ENCODE measurements at regions not wholly inside any gene's neighbourhood (a gene's known extent, or its start where the extent isn't known, plus 50 kb on each side); places are given as distances from the start of the nearest gene placed in this dataset.

GRCh38 chr12:13478650-13479181 is 282.2 kb downstream of the EMP1 start:
- no peak overlapping the region for H3K4me3 ChIP-seq (ENCODE audit: low read depth, low read length)
- DNase-seq (ENCODE audit: low read depth) = no peak

GRCh38 chr12:13474381-13474780 is 277.9 kb downstream of the EMP1 start:
- DNase-seq (ENCODE audit: low read depth) = no peak
- no peak overlapping the region for H3K4me3 ChIP-seq (ENCODE audit: low read depth, low read length)

DNA sequence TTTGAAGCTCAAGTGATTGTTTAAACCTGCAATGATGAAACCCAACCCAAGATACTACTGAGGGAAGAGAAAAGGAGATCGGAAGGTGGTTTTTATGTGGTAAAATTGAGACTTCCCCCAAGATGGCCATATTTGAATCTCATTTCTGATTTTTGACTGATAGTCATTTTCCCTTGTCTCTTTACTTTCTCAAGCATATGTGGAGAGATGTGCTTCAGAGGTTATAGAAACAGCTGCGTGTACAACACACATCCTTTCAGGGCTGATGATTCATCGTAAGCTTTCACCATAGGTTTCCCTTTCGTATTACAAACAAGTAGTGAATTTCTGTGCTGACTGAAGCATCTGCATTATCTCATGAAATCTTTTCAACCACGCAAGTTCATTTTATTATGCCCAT is 276.2 kb downstream of the EMP1 start:
- peak; percentile 79 for DNase-seq (ENCODE audit: low read depth)
- H3K4me3 ChIP-seq (ENCODE audit: low read depth, low read length) = no peak overlapping the region

DNA sequence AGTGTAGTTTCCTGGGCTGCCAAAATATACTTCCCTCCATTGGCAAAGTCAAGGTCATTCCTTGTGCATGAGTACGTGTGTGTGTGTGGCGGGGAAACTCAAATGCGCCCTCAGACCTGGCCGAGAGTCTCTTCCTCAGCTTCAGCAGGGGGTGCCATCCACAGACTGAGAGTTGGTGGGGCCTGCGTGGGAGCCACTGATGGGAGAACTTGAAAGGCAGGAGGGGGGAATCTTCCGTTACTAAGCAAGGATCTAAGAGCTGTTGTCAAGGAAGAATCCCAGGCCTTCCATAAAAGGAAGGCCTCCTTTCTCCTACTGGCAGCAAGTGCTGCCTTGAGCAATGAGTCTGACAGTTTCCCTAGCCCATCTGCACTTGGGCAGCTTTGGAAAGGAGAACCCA is 274.9 kb downstream of the EMP1 start:
- no peak for DNase-seq (ENCODE audit: low read depth)
- H3K4me3 ChIP-seq (ENCODE audit: low read depth, low read length) = no peak overlapping the region

DNA sequence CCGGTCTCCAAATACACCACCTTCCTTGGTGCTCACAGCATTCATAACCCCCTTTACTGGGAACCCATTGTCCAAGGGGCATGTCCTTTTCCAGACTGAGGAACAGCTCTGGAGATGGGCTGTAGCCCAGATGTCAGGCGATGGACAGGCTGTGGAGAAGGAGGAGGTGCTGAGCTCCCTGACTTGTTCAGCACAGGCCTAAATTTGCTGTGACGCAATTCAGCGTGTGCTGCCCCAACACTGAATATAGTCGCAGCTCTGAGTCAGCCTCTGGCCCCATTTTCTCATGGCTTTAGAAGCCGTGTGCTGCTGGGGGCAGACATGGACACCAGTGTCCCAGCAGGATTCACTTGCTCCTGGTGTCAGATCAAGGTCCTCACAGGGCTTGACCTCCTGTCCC is 269.1 kb downstream of the EMP1 start:
- H3K4me3 ChIP-seq (ENCODE audit: low read depth, low read length) = no peak overlapping the region
- DNase-seq (ENCODE audit: low read depth) = peak; percentile 49

GRCh38 chr12:13463189-13463588 is 266.7 kb downstream of the EMP1 start:
- H3K4me3 ChIP-seq (ENCODE audit: low read depth, low read length) = no peak overlapping the region
- DNase-seq (ENCODE audit: low read depth) = no peak

GRCh38 chr12:13462450-13462849 is 265.9 kb downstream of the EMP1 start:
- no peak for DNase-seq (ENCODE audit: low read depth)
- no peak overlapping the region for H3K4me3 ChIP-seq (ENCODE audit: low read depth, low read length)

DNA sequence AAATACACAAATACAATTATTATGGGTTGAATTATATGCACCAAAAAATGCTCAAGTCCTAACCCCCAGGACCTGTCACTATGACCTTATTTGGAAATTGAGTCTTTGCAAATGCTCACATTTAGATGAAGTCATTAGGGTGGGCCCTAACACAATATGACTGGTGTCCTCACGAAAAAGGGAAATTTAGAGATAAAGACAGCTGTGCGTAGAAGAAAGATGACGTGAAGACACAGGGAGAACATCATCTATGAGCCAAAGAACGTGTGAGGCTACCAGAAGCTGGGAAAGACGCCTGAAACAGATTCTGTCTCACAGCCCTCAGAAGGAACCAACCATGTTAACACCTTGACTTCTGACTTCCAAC is 259.2 kb downstream of the EMP1 start:
- H3K4me3 ChIP-seq (ENCODE audit: low read depth, low read length) = no peak overlapping the region
- DNase-seq (ENCODE audit: low read depth) = no peak

- H3K4me3 ChIP-seq (ENCODE audit: low read depth, low read length) = no peak overlapping the region
- no peak for DNase-seq (ENCODE audit: low read depth)
Observed at GRCh38 chr12:13454991-13455777, 258.7 kb downstream of the EMP1 start.

GRCh38 chr12:13452955-13453570 is 256.5 kb downstream of the EMP1 start:
- H3K4me3 ChIP-seq (ENCODE audit: low read depth, low read length) = no peak overlapping the region
- DNase-seq (ENCODE audit: low read depth) = no peak

DNA sequence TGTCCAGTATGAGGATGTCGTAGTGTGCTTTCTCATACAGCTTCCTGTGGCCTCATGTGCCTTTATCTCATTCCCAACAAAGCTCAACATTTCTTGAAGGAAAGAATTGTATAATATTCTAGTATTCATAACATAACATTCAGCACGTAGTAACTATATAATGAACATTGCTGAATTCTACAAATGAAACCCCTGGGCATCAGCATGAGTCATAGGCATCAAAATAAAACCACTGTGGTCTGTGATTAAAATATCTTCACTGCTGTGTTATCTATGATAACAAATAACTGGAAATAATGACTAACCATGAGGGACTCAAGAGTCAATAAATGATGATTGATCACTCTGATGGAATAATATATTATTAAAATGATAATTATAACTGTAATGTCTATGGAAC is 255.2 kb downstream of the EMP1 start:
- no peak for DNase-seq (ENCODE audit: low read depth)
- H3K4me3 ChIP-seq (ENCODE audit: low read depth, low read length) = no peak overlapping the region

- no peak for DNase-seq (ENCODE audit: low read depth)
- H3K4me3 ChIP-seq (ENCODE audit: low read depth, low read length) = no peak overlapping the region
Observed at GRCh38 chr12:13450231-13451080, 253.9 kb downstream of the EMP1 start.

DNA sequence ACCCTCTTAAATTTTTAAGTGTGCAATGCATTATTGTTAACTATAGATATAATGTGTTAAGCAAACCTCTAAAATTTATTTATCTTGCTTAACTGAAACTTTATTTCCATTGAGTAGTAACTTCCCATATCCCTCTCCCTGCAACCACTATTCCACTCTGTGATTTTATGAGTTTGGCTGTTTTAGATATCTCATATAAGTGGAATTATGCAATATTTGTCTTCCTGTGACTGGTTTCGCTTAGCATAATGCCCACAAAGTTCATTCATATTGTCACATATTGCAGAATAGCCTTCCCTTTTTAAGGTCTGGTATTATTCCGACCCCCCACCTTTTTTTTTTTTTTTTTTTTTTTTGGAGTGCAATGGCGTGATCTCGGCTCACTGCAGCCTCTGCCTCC is 247.6 kb downstream of the EMP1 start:
- no peak for DNase-seq (ENCODE audit: low read depth)
- no peak overlapping the region for H3K4me3 ChIP-seq (ENCODE audit: low read depth, low read length)

- DNase-seq (ENCODE audit: low read depth) = no peak
- H3K4me3 ChIP-seq (ENCODE audit: low read depth, low read length) = no peak overlapping the region
Observed at GRCh38 chr12:13443498-13443897, 247.0 kb downstream of the EMP1 start.

GRCh38 chr12:13443028-13443427 is 246.5 kb downstream of the EMP1 start:
- DNase-seq (ENCODE audit: low read depth) = no peak
- no peak overlapping the region for H3K4me3 ChIP-seq (ENCODE audit: low read depth, low read length)

GRCh38 chr12:13442457-13442856 is 245.9 kb downstream of the EMP1 start:
- no peak overlapping the region for H3K4me3 ChIP-seq (ENCODE audit: low read depth, low read length)

DNA sequence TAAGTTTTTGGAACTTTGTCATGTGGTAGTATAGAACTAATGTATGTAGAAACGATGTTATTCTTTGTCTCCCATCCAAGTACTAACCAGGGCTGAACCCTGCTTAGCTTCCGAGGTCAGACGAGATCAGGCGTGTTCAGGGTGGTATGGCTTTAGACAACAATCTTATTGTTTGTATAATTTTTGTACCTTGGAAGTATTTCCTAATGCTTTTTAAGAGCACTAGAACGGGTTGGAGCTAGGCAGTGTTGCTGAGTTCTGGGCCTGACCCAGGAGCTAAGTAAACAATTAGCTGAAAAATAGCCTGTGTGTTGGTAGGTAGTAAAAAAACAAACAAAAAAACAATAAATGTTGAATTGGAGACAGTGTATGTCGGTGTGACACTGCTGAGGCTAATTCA is 244.3 kb downstream of the EMP1 start:
- no peak for DNase-seq (ENCODE audit: low read depth)
- H3K4me3 ChIP-seq (ENCODE audit: low read depth, low read length) = no peak overlapping the region

More at GRCh38 chr12:13442457-13442856, 245.9 kb downstream of the EMP1 start:
- no peak for DNase-seq (ENCODE audit: low read depth)

DNA sequence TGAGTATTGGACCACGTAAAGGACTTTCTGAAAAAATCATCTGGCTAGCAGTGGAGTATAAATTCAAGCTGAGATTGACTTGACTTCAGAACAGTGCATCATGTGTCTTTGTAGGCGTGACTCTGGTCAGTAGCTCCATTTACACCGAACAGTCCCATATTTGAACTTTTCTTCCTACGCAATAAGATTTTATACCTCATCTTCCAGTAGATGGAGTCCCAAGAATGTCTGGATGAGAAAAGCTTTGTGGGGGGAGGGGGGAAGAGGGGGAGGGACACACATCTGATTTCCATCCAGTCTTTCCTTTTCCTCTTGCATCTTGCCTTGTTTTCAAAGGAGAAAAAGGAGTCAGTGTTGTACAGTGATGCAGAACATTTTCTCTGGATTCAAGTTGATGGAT is 241.0 kb downstream of the EMP1 start:
- H3K4me3 ChIP-seq (ENCODE audit: low read depth, low read length) = no peak overlapping the region
- no peak for DNase-seq (ENCODE audit: low read depth)

DNA sequence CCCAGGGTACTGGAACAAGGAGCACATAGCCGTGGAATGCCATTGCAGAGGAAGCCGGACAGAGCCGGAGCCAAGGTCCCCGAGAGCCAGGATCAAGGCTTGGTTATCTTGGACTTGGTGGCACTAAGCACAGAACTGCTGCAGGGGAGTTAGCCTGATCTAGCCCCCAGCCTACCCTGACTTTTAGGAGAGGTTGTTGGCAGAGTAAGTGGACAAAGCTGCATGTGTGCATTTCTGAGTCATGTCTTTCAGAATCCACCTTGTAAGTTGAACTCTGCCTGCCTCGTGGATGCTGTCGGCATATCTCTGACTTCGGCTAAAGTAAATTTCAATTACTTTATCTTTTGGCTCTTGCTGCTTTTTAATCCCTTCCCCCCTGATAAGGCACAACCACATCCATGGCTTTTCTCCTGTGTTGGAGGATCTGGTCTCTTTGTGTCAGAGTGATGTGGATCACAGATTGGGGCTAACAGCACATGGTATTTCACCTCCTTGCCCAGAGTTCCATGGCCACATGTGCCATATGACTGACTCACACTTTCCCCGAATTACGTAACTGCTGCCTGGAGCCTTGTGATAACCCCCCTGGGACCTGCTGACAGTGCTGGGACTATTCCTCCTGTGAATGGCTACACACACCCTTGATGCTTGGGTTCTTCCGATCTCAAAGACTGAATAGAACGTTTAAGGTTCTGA is 240.3 kb downstream of the EMP1 start:
- DNase-seq (ENCODE audit: low read depth) = no peak

GRCh38 chr12:13436182-13436581 is 239.7 kb downstream of the EMP1 start:
- H3K4me3 ChIP-seq (ENCODE audit: low read depth, low read length) = no peak overlapping the region
- no peak for DNase-seq (ENCODE audit: low read depth)

More for the DNA sequence above, 240.3 kb downstream of the EMP1 start:
- no peak overlapping the region for H3K4me3 ChIP-seq (ENCODE audit: low read depth, low read length)

Data from skeletal muscle cell (primary cell).